ENCODE measurements at regions not wholly inside any gene's neighbourhood (a gene's known extent, or its start where the extent isn't known, plus 50 kb on each side); places are given as distances from the start of the nearest gene placed in this dataset.

DNA sequence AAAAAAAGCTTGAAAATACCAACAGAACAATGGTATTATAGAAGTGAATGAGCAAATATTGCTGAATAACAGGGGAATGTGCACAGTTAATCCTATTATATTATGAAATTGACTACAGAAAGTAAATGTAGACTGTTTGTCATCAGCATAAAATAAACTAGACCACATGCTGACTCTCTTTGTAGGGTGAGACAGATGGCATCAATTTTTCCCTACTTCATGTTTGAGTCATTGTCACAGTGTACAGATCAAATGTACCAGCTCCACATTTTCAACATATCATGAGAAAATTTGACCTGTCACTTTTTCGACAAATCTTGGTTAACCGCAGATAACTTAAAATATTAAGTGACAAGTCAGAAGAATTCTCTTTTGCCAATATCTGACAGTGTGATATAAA lies 421.0 kb downstream of the RPL10L start:
- TF ChIP-seq, protein P1, sequence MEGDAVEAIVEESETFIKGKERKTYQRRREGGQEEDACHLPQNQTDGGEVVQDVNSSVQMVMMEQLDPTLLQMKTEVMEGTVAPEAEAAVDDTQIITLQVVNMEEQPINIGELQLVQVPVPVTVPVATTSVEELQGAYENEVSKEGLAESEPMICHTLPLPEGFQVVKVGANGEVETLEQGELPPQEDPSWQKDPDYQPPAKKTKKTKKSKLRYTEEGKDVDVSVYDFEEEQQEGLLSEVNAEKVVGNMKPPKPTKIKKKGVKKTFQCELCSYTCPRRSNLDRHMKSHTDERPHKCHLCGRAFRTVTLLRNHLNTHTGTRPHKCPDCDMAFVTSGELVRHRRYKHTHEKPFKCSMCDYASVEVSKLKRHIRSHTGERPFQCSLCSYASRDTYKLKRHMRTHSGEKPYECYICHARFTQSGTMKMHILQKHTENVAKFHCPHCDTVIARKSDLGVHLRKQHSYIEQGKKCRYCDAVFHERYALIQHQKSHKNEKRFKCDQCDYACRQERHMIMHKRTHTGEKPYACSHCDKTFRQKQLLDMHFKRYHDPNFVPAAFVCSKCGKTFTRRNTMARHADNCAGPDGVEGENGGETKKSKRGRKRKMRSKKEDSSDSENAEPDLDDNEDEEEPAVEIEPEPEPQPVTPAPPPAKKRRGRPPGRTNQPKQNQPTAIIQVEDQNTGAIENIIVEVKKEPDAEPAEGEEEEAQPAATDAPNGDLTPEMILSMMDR (IDR thresholded peaks at IDR 0.05; ENCODE audit: low read depth, low read length, missing control alignments) = no peak

DNA sequence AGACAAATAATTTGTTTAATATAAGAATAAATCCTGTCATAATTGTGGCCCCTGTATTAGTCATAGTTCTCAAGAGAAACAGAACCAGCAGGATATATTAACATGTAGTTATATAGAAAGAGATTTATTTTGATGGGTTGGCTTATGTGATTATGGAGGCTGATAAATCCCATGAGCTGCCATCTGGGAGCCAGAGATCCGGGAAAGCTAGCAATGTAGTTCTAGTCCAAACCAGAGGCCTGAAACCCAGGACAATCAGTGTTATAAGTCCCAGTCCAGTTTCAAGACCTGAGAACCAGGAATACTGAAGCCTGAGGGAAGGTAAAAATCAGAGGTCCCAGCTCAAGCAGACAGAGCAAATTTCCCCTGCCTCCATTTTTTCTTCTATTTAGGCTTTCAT lies 435.8 kb downstream of the RPL10L start:
- H3K4me3 ChIP-seq (replicated peaks; ENCODE audit: low read depth, low read length) = no peak overlapping the region
- DNase-seq (ENCODE audit: extremely low read depth, low read depth) = no peak
- TF ChIP-seq, protein P1 (IDR thresholded peaks at IDR 0.05; ENCODE audit: low read depth, low read length, missing control alignments) = no peak

More for the DNA sequence above, 421.0 kb downstream of the RPL10L start:
- H3K4me3 ChIP-seq (replicated peaks; ENCODE audit: low read depth, low read length) = no peak overlapping the region
- DNase-seq (ENCODE audit: extremely low read depth, low read depth) = no peak

DNA sequence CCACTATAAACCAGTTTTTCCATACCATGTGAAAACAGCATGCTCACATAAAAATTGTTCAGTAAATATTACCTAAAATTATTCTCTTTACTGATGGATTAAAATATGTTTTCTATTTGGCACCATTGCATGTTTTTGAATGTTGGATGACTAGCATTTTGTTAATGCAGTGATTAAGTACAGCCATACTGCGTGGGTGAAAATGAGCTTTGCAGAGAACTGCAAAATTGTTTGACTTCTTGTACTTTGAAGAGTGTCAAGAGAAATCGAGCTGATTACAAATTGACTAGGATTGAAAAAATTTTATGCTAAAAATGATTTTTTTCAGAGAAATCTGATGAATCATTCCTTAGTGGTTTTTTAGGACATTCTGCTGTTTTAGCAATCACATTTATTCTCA lies 452.9 kb downstream of the RPL10L start:
- DNase-seq (ENCODE audit: extremely low read depth, low read depth) = no peak
- H3K4me3 ChIP-seq (replicated peaks; ENCODE audit: low read depth, low read length) = no peak overlapping the region
- TF ChIP-seq, protein P1 (IDR thresholded peaks at IDR 0.05; ENCODE audit: low read depth, low read length, missing control alignments) = no peak

DNA sequence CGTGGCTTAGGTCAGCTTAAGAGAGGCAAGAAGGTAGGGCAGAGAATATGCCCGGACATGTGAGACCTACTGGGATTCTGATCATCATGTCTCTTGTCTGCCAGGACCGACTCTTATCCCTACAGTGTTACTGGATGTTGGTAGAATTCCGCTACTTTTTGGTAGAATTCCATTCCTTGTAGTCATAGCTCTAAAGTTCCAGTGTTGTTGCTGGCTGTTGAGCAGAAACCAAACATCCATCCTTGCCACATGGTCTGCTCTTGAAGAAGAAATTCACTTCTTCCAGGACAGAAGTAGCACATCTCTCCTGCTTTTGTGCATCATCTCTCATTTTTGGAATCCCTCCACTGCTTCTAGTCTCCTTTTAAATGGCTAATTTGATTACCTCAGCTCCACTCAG lies 453.7 kb downstream of the RPL10L start:
- no peak for DNase-seq (ENCODE audit: extremely low read depth, low read depth)
- no peak overlapping the region for H3K4me3 ChIP-seq (replicated peaks; ENCODE audit: low read depth, low read length)
- TF ChIP-seq, protein P1 (IDR thresholded peaks at IDR 0.05; ENCODE audit: low read depth, low read length, missing control alignments) = no peak
